ENCODE measurements at regions not wholly inside any gene's neighbourhood (a gene's known extent, or its start where the extent isn't known, plus 50 kb on each side); places are given as distances from the start of the nearest gene placed in this dataset.

- no peak for DNase-seq
Observed at GRCh38 chr10:79005126-79005810, 63.5 kb upstream of the ZMIZ1 start.

- DNase-seq = no peak
Observed at GRCh38 chr10:79007018-79007417, 61.7 kb upstream of the ZMIZ1 start.

- DNase-seq = no peak
Observed at GRCh38 chr10:79007421-79008319, 61.1 kb upstream of the ZMIZ1 start.

- DNase-seq = no peak
Observed at GRCh38 chr10:79009145-79009544, 59.6 kb upstream of the ZMIZ1 start.

GRCh38 chr10:79012567-79012966 lies 56.2 kb upstream of the ZMIZ1 start:
- no peak for DNase-seq

GRCh38 chr10:79013406-79013987 lies 55.3 kb upstream of the ZMIZ1 start:
- DNase-seq = no peak

- DNase-seq = no peak
Observed at GRCh38 chr10:79014796-79015195, 54.0 kb upstream of the ZMIZ1 start.

GRCh38 chr10:79017882-79018520 lies 50.8 kb upstream of the ZMIZ1 start:
- no peak for DNase-seq

GRCh38 chr10:79018521-79019011 lies 50.2 kb upstream of the ZMIZ1 start:
- no peak for DNase-seq

Data from activated CD8-positive, alpha-beta memory T cell treated with anti-CD3 and anti-CD28 coated beads, Interleukin-2, amount 50 U/mL, for 4 hours (primary cell).